Lung (tissue), 11 donors: ENCODE measurements at regions not wholly inside any gene's neighbourhood (a gene's known extent, or its start where the extent isn't known, plus 50 kb on each side); places are given as distances from the start of the nearest gene placed in this dataset.
"Not testable (repeated sequence)": the region's sequence is repeated elsewhere in the genome, so short reads cannot be mapped to it uniquely, and the experiment has no call there.

Source experiments
- ATAC-seq: fragments of 200-7000 bp; cut with Tn5 transposase; one replicate; pipeline ENCODE4 v1.9.1; 2020; ENCODE audit warnings: moderate number of reproducible peaks; ENCODE audit not compliant: insufficient read depth, low FRiP score
- DNase-seq, 3 donors: peaks; one replicate each; pipeline ENCODE4 v3.0.0-alpha.2; 2013 to 2017
- H3K27ac ChIP-seq, 2 donors: one replicate each; pipeline ENCODE4 v1.5.1; 2013; ENCODE audit warnings: mild to moderate bottlenecking in 2 of 2, moderate library complexity in 2 of 2, control low read depth in 1 of 2, inconsistent platforms in 1 of 2, low read depth in 1 of 2, low read length in 1 of 2
- H3K27me3 ChIP-seq, 3 donors: one replicate each; pipeline ENCODE4 v1.5.1; 2013; ENCODE audit warnings: low read length in 2 of 3; ENCODE audit not compliant: control insufficient read depth in 3 of 3, insufficient read depth in 3 of 3
- H3K36me3 ChIP-seq, 4 donors: one replicate each; pipeline ENCODE4 v1.5.1; 2013; ENCODE audit warnings: low read length in 4 of 4, mild to moderate bottlenecking in 1 of 4, moderate library complexity in 1 of 4; ENCODE audit not compliant: control insufficient read depth in 4 of 4, insufficient read depth in 4 of 4
- H3K4me1 ChIP-seq, 5 donors: one replicate each; pipeline ENCODE4 v1.5.1; 2013; ENCODE audit warnings: low read length in 5 of 5, mild to moderate bottlenecking in 2 of 5, moderate library complexity in 1 of 5; ENCODE audit not compliant: control insufficient read depth in 5 of 5, insufficient read depth in 5 of 5
- H3K4me3 ChIP-seq: one replicate; pipeline ENCODE4 v1.5.1; 2013; ENCODE audit warnings: mild to moderate bottlenecking, control low read depth, moderate library complexity
- H3K9ac ChIP-seq, 2 donors: one replicate each; pipeline ENCODE4 v1.5.1; 2013; ENCODE audit warnings: low read length in 2 of 2, control low read depth in 1 of 2; ENCODE audit not compliant: insufficient read depth in 1 of 2
- H3K9me3 ChIP-seq, 4 donors: one replicate each; pipeline ENCODE4 v1.5.1; 2013; ENCODE audit warnings: low read length in 3 of 4, mild to moderate bottlenecking in 1 of 4, moderate library complexity in 1 of 4; ENCODE audit not compliant: control insufficient read depth in 4 of 4, insufficient read depth in 3 of 4
- WGBS, 2 donors: extraction: QIAGEN DNeasy Blood & Tissue Kit; methylation state at CpG; one replicate each; pipeline ENCODE4 v1.1.7; 2013; 5-methylcytosine and 5-hydroxymethylcytosine counted together
- TF ChIP-seq, protein P1 (sequence below): IDR thresholded peaks from 2 replicates; pipeline ENCODE4 v1.5.1; 2012; ENCODE audit warnings: mild to moderate bottlenecking; ENCODE audit errors: control extremely low read depth, extremely low read depth
- donor health status: control.
- donor health status: control.
- donor health status: Bipolar disorder and iron deficiency.
- donor health status: healthy.
- donor health status: DM: yes; HTN: yes; CAD: no.

- no peak overlapping the region for H3K9ac ChIP-seq
- H3K9me3 ChIP-seq = no peaks in the 10 kb centered on the region
- TF ChIP-seq, protein P1, sequence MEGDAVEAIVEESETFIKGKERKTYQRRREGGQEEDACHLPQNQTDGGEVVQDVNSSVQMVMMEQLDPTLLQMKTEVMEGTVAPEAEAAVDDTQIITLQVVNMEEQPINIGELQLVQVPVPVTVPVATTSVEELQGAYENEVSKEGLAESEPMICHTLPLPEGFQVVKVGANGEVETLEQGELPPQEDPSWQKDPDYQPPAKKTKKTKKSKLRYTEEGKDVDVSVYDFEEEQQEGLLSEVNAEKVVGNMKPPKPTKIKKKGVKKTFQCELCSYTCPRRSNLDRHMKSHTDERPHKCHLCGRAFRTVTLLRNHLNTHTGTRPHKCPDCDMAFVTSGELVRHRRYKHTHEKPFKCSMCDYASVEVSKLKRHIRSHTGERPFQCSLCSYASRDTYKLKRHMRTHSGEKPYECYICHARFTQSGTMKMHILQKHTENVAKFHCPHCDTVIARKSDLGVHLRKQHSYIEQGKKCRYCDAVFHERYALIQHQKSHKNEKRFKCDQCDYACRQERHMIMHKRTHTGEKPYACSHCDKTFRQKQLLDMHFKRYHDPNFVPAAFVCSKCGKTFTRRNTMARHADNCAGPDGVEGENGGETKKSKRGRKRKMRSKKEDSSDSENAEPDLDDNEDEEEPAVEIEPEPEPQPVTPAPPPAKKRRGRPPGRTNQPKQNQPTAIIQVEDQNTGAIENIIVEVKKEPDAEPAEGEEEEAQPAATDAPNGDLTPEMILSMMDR = no peak
- H3K4me3 ChIP-seq = no peak overlapping the region
- H3K27me3 ChIP-seq = no peaks in the 10 kb centered on the region
- H3K27ac ChIP-seq = no peak overlapping the region
- H3K36me3 ChIP-seq = no peaks in the 10 kb centered on the region
- WGBS, 2 donors = 72 to 86% methylated on average over 3 of the region's 3 CpGs
- no peak for ATAC-seq
- no peaks in the 10 kb centered on the region for H3K4me1 ChIP-seq
- DNase-seq = no peak
Observed at GRCh38 chr6:20271818-20272217, 59.5 kb upstream of the MBOAT1 start.

GRCh38 chr6:20274137-20274536, 61.9 kb upstream of the MBOAT1 start:
- ATAC-seq = no peak
- H3K27me3 ChIP-seq = no peaks in the 10 kb centered on the region
- no peaks in the 10 kb centered on the region for H3K9me3 ChIP-seq
- H3K36me3 ChIP-seq = no peaks in the 10 kb centered on the region
- DNase-seq = no peak
- no peak overlapping the region for H3K4me3 ChIP-seq
- no peaks in the 10 kb centered on the region for H3K4me1 ChIP-seq
- H3K9ac ChIP-seq = no peak overlapping the region
- 88% methylated on average over 4 of the region's 4 CpGs for WGBS, 2 donors
- TF ChIP-seq, protein P1 = no peak
- H3K27ac ChIP-seq = no peak overlapping the region

DNA sequence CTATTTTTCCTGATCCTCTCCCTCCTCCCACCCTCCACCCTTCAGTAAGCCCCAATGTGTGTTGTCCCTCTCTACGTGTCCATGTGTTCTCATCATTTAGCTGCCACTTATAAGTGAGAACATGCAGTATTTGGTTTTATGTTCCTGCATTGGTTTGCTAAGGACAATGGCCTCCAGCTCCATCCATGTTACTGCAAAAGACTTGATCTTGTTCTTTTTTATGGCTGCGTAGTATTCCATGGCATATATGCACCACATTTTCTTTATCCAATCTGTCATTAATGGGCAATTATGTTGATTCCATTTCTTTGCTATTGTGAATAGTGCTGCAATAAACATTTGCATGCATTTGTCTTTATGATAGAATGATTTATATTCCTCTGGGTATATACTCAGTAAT, 63.6 kb upstream of the MBOAT1 start:
- DNase-seq, H3K27me3 ChIP-seq, H3K9me3 ChIP-seq, H3K27ac ChIP-seq, H3K4me1 ChIP-seq, ATAC-seq, H3K4me3 ChIP-seq, H3K9ac ChIP-seq, H3K36me3 ChIP-seq: not testable (repeated sequence)
- 94 to 97% methylated on average over 2 of the region's 2 CpGs for WGBS, 2 donors

DNA sequence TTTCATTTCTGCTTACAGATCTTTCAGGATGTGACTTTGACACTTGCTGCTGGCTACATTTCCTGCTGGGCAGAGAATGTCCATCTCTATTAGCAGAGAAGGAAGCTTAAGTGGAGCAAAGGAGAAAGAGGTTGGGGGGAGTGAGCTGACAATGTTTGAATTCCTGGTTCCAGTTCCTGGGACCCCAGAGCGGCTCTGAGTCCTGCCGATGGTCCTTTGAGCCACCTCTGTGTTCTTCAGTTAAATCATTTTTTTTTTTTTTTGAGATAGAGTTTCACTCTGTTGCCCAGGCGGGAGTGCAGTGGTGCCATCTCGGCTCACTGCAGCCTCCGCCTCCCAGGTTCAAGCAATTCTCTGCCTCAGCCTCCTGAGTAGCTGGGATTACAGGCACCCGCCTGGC, 65.5 kb upstream of the MBOAT1 start:
- DNase-seq = peak in 1 of 3 donors; percentile 9

DNA sequence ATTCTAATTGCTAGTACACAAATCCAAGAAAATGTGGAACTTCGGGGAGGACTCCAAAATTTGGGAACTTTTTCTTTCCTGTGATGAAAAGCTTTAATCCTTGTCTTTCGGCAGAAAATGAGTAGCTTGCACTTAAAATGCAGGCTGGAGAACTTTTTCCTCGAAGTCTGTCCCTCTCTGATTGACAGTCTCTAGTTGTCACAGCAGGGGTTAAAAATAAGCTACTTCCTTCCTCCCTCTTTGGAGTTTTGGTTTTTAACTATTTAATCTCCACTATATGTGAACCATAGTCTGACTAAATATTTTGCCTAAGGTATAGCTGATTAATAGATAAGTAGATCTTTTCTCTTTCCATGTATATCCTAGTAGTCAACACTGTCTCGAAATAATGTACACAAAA, 66.8 kb upstream of the MBOAT1 start:
- Histone ChIP-seq H3K36me3 (no peaks in the 10 kb centered on the region), H3K4me1 (no peaks in the 10 kb centered on the region), H3K9ac (no peak overlapping the region), H3K9me3 (peaks cover 0 to 2% (median 0%) of the 10 kb centered on the region in 4 donors), H3K27me3 (no peaks in the 10 kb centered on the region), H3K27ac (no peak overlapping the region), H3K4me3 (no peak overlapping the region)
- TF ChIP-seq, protein P1 = no peak
- ATAC-seq (no peak), DNase-seq (no peak)
- 35 to 43% methylated on average over 4 of the region's 4 CpGs for WGBS, 2 donors

More for the DNA sequence above, 65.5 kb upstream of the MBOAT1 start:
- not testable (repeated sequence) for H3K27ac ChIP-seq, H3K9me3 ChIP-seq, H3K27me3 ChIP-seq, H3K4me1 ChIP-seq, H3K9ac ChIP-seq, H3K36me3 ChIP-seq, H3K4me3 ChIP-seq, ATAC-seq
- 72 to 85% methylated on average over 6 of the region's 6 CpGs for WGBS, 2 donors
